ENCODE measurements at regions not wholly inside any gene's neighbourhood (a gene's known extent, or its start where the extent isn't known, plus 50 kb on each side); places are given as distances from the start of the nearest gene placed in this dataset.

DNA sequence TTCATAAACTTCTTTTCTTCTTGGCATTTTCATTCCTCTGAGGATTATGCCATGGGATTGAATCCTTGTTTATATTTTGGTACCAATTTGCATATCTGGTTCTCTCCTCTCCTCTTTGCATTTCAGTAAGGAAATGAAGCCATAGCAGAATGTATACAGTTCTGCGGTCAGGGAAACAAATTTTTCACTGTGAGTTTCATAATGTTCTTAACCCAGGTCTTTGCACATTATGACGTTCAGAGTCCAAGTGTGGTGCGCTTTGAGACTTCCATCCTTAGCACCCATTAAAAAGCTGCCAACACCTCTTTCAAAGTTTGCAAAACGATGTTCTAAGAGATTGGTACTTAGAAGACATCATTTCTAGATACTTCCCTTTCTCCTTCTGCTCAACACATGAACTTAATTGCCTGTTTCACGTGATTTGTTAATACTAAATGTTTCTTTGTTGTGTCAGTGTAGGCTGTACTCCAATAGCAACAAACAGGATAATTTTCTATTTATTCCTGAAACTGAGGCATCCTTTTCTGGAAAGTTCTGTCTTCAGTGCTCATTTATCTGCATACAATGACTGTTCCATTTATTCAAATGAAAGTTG lies 953.1 kb upstream of the NR2F2 start:
- no peak for DNase-seq (ENCODE audit: low spot score)
- in situ Hi-C loops (cut with MboI; ENCODE audit: low pct_unique_long_range_greater_than_20kb, low sequenced_read_pairs, unreplicated experiment), result no loop called here
- TF ChIP-seq, protein P1, sequence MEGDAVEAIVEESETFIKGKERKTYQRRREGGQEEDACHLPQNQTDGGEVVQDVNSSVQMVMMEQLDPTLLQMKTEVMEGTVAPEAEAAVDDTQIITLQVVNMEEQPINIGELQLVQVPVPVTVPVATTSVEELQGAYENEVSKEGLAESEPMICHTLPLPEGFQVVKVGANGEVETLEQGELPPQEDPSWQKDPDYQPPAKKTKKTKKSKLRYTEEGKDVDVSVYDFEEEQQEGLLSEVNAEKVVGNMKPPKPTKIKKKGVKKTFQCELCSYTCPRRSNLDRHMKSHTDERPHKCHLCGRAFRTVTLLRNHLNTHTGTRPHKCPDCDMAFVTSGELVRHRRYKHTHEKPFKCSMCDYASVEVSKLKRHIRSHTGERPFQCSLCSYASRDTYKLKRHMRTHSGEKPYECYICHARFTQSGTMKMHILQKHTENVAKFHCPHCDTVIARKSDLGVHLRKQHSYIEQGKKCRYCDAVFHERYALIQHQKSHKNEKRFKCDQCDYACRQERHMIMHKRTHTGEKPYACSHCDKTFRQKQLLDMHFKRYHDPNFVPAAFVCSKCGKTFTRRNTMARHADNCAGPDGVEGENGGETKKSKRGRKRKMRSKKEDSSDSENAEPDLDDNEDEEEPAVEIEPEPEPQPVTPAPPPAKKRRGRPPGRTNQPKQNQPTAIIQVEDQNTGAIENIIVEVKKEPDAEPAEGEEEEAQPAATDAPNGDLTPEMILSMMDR (IDR thresholded peaks at IDR 0.05; ENCODE audit: extremely low read depth, insufficient read depth, missing control alignments), result no peak

DNA sequence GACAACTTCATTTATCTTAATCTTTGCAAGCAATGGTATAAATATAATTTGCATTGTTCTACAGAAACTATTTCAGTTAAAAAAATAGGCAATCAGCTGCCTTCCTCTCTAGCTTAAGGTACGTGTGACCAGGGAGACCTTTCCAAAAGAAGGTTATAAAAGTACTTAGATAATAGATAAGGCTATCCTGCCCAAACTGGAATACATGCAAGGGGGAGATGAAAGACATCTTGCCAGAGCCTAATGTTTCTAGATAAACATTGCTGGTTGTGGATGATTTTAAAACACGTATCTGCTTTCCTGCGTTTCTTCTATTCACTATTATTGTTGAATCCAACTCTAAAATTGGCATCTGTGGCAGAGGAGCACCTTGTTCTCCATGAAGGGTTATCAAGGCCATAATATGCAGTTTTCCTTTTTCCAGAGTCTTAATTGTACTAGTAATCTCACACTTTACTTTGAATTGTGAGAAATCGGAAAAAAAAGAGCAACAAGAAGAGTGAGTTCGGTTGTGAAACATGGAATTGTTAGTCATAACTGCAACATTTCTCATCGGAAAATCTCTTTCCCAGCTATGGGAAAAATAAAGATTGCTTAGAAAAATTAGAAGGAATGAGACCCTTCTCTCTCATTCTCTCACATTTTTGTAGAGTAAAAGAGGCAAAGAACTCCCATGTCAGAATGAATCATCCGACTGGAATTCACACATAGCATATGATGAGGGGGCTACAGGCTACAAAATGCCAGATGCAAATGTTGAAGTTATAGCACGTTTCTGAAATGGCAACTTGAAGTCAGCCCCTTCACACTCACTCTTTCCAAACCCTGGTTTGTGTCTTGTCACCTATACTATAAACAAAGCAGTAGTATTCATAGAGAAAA lies 936.1 kb upstream of the NR2F2 start:
- TF ChIP-seq, protein P1 (IDR thresholded peaks at IDR 0.05; ENCODE audit: extremely low read depth, insufficient read depth, missing control alignments), result no peak
- no peak for DNase-seq (ENCODE audit: low spot score)
- in situ Hi-C loops (cut with MboI; ENCODE audit: low pct_unique_long_range_greater_than_20kb, low sequenced_read_pairs, unreplicated experiment), result no loop called here

DNA sequence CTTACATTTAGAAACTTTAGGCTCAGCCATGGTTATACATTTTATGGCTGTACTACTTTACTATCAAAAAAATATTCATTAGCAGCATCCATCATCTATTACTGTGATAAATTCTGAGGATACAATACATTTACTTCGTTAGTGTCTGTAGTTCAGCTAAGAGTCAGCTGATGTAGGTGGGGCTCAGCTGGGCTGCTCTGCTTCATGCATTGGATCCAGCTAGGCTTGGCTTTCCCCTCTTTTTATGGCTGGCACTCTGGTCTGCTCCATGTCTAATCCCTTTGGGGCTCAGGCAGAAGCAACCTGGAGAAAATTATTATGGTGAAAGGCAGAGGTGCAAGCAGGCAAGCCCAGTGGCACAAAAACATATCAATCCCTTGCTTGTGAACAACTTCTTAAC lies 930.1 kb upstream of the NR2F2 start:
- DNase-seq (ENCODE audit: low spot score), result no peak
- in situ Hi-C loops (cut with MboI; ENCODE audit: low pct_unique_long_range_greater_than_20kb, low sequenced_read_pairs, unreplicated experiment), result no loop called here
- TF ChIP-seq, protein P1 (IDR thresholded peaks at IDR 0.05; ENCODE audit: extremely low read depth, insufficient read depth, missing control alignments), result no peak

DNA sequence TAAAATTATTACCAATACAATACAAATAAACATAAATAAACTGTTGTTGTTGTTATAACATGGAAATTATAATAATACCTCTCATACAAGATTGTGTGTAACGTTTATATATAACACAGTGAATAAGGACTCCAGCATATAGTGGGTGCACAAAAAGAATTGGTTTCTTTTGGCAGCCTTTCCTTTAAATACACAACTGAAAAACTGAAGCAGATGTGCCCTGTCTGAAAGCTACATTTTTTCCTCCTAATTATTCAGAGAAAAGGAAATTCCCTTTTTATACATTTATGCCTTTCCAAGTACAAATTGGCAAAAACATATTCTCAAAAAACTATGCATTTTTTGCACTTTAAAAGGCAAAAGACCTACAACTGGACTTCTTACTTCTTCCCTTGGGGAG lies 928.9 kb upstream of the NR2F2 start:
- in situ Hi-C loops (cut with MboI; ENCODE audit: low pct_unique_long_range_greater_than_20kb, low sequenced_read_pairs, unreplicated experiment), result no loop called here
- TF ChIP-seq, protein P1 (IDR thresholded peaks at IDR 0.05; ENCODE audit: extremely low read depth, insufficient read depth, missing control alignments), result no peak
- DNase-seq (ENCODE audit: low spot score), result no peak

DNA sequence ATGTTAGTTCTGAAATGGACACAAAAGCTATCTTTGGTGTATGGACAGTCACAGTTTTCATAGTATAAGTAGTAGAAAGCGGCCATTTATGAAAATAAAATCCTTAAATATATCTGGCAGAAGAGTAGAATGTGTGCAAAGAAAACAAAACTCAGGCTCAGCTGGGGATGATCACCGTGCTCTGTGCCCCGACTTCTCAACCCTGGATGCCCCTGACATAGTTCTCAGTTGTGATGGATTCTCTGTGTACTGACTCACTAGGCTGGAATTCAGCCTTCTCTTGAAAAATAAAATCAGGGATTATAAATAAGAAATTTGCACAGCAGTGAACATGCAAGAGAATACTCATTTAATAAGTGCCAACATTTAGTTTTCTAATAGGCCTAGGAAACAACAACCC lies 925.1 kb upstream of the NR2F2 start:
- in situ Hi-C loops (cut with MboI; ENCODE audit: low pct_unique_long_range_greater_than_20kb, low sequenced_read_pairs, unreplicated experiment), result no loop called here
- no peak for DNase-seq (ENCODE audit: low spot score)
- TF ChIP-seq, protein P1 (IDR thresholded peaks at IDR 0.05; ENCODE audit: extremely low read depth, insufficient read depth, missing control alignments), result no peak

DNA sequence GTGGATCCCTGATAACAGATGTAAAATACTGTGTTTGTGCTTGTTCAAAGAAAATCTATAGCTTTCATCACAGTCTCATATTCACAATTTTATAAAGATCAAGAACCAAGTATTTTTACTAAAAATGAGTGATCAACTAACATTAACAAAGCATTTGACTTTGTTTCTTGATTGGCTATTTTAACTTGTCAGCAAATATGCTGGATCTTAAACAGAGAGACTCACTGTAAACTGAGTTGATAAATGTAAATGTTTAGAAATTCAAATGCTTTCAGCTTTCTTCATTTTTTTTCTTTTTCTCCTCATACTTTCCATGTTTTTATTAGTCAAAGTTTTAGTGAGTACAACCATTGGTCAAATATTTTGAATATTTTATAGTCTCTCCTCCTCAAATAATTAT lies 923.0 kb upstream of the NR2F2 start:
- no peak for DNase-seq (ENCODE audit: low spot score)
- in situ Hi-C loops (cut with MboI; ENCODE audit: low pct_unique_long_range_greater_than_20kb, low sequenced_read_pairs, unreplicated experiment), result no loop called here
- TF ChIP-seq, protein P1 (IDR thresholded peaks at IDR 0.05; ENCODE audit: extremely low read depth, insufficient read depth, missing control alignments), result no peak
